SK-N-SH (cell line): ENCODE measurements at regions not wholly inside any gene's neighbourhood (a gene's known extent, or its start where the extent isn't known, plus 50 kb on each side); places are given as distances from the start of the nearest gene placed in this dataset.

Experiments
- CTCF ChIA-PET: fragments of 300-600, 350-600 bp; formaldehyde crosslinking; extraction: SDS; loops from one replicate; lab custom pipeline; 2021; lab: Yijun Ruan, JAX
- POLR2A ChIA-PET: fragments of 350-600 bp; sonication (Branson Sonifier 250); formaldehyde crosslinking; extraction: SDS; loops from one replicate; lab custom pipeline; 2020; ENCODE audit warnings: antibody characterized with exemption, inconsistent platforms; lab: Yijun Ruan, JAX
- DNase-seq: peaks from one replicate; pipeline ENCODE4 v3.0.0; 2012
- H2AFZ ChIP-seq: fragments of 200-600 bp; sonication (generic); 2 replicates; pipeline ENCODE4 v1.8.1; 2016; ENCODE audit warnings: antibody characterized with exemption, mild to moderate bottlenecking, low read depth
- H3F3A ChIP-seq: fragments of 200-600 bp; sonication (generic); replicated peaks from 2 replicates; pipeline ENCODE3; 2016; ENCODE audit warnings: antibody characterized with exemption, mild to moderate bottlenecking; ENCODE audit not compliant: insufficient read depth
- H3K27ac ChIP-seq, 2 experiments: fragments of 200-500 bp in 1 of 2; fragments of 200-600 bp in 1 of 2; sonication (Bioruptor generic) in 1 of 2; sonication (generic), shearing (Covaris generic) in 1 of 2; 2 replicates each; pipeline versions ENCODE4 v1.5.1 to v1.6.1; 2014 to 2016; ENCODE audit warnings: low read depth in 2 of 2, inconsistent platforms in 1 of 2, low read length in 1 of 2, mild to moderate bottlenecking in 1 of 2, mixed read lengths in 1 of 2
- H3K27me3 ChIP-seq: fragments of 200-600 bp; sonication (generic), shearing (Covaris generic); 2 replicates; pipeline ENCODE4 v1.6.1; 2016; ENCODE audit warnings: mixed run types; ENCODE audit not compliant: insufficient read depth
- H3K36me3 ChIP-seq, 2 experiments: fragments of 200-500 bp in 1 of 2; fragments of 200-600 bp in 1 of 2; sonication (Bioruptor generic) in 1 of 2; sonication (generic) in 1 of 2; replicated peaks in 1 of 2; 2 replicates each; pipeline versions ENCODE3 to v1.5.1; 2014 to 2016; ENCODE audit warnings: low read length in 1 of 2, mild to moderate bottlenecking in 1 of 2; ENCODE audit not compliant: insufficient read depth in 2 of 2, control insufficient read depth in 1 of 2
- H3K4me1 ChIP-seq, 2 experiments: fragments of 200-500 bp in 1 of 2; fragments of 200-600 bp in 1 of 2; sonication (Bioruptor generic) in 1 of 2; sonication (generic), shearing (Covaris generic) in 1 of 2; 2 replicates each; pipeline versions ENCODE4 v1.5.1 to v1.6.1; 2014 to 2016; ENCODE audit warnings: low read depth in 1 of 2, low read length in 1 of 2, mixed run types in 1 of 2; ENCODE audit not compliant: insufficient read depth in 2 of 2, control insufficient read depth in 1 of 2
- H3K4me2 ChIP-seq: fragments of 200-600 bp; sonication (generic), shearing (Covaris generic); 2 replicates; pipeline ENCODE4 v1.6.1; 2017; ENCODE audit warnings: mixed run types
- H3K4me3 ChIP-seq, 2 experiments: fragments of 200-500 bp in 1 of 2; fragments of 200-600 bp in 1 of 2; sonication (Bioruptor generic) in 1 of 2; sonication (generic), shearing (Covaris generic) in 1 of 2; 2 replicates each; pipeline versions ENCODE4 v1.5.1 to v1.8.1; 2014 to 2016; ENCODE audit warnings: low read depth in 2 of 2, inconsistent platforms in 1 of 2, low read length in 1 of 2, mild to moderate bottlenecking in 1 of 2, mixed read lengths in 1 of 2, moderate library complexity in 1 of 2
- H3K79me2 ChIP-seq: fragments of 200-600 bp; sonication (generic); 2 replicates; pipeline ENCODE4 v1.8.1; 2017; ENCODE audit warnings: mild to moderate bottlenecking; ENCODE audit not compliant: insufficient read depth
- H3K9ac ChIP-seq: fragments of 200-600 bp; sonication (generic); 2 replicates; pipeline ENCODE4 v1.6.1; 2017; ENCODE audit warnings: mixed run types
- H3K9me2 ChIP-seq: fragments of 200-600 bp; sonication (generic); 2 replicates; pipeline ENCODE4 v1.6.1; 2017; ENCODE audit warnings: mixed run types
- H3K9me3 ChIP-seq: fragments of 200-600 bp; sonication (generic); 2 replicates; pipeline ENCODE4 v1.6.1; 2017; ENCODE audit warnings: mixed run types, mild to moderate bottlenecking, moderate library complexity
- H4K20me1 ChIP-seq: fragments of 200-600 bp; sonication (generic); 2 replicates; pipeline ENCODE4 v1.6.1; 2017; ENCODE audit warnings: mild to moderate bottlenecking, mixed run types; ENCODE audit not compliant: insufficient read depth
- CHD2 ChIP-seq: fragments of 150-350 bp; IDR thresholded peaks from 2 replicates; pipeline ENCODE4 v1.6.1; 2018; ENCODE audit warnings: low read length; ENCODE audit not compliant: partially characterized antibody
- ELF1 ChIP-seq: IDR thresholded peaks from 2 replicates; pipeline ENCODE4 v1.4.0; 2012
- EP300 ChIP-seq, 2 experiments: IDR thresholded peaks; 2 replicates each; pipeline versions ENCODE4 v1.4.0 to v1.6.1; 2012; ENCODE audit warnings: borderline replicate concordance in 1 of 2, low read depth in 1 of 2, low read length in 1 of 2
- EZH2phosphoT487 ChIP-seq: fragments of 200-600 bp; sonication (generic); IDR thresholded peaks from 2 replicates; pipeline ENCODE4 v1.6.1; 2017; ENCODE audit warnings: low read depth, mixed run types, mild to moderate bottlenecking, antibody characterized with exemption, moderate library complexity, borderline replicate concordance
- FOXJ3 ChIP-seq: sonication (generic); formaldehyde crosslinking; IDR thresholded peaks from 2 replicates; pipeline ENCODE4 v1.5.1; 2020; ENCODE audit warnings: mild to moderate bottlenecking, missing genetic modification reagents
- GATA2 ChIP-seq: sonication (generic); formaldehyde crosslinking; IDR thresholded peaks from 2 replicates; pipeline ENCODE4 v1.5.0; 2020; ENCODE audit warnings: mild to moderate bottlenecking, missing genetic modification reagents
- NFIC ChIP-seq: IDR thresholded peaks from 2 replicates; pipeline ENCODE4 v1.4.0; 2012; ENCODE audit warnings: borderline replicate concordance
- RCOR1 ChIP-seq: fragments of 150-350 bp; IDR thresholded peaks from 2 replicates; pipeline ENCODE4 v1.6.1; 2017; ENCODE audit warnings: antibody characterized with exemption, low read length
- RFX5 ChIP-seq: IDR thresholded peaks from 2 replicates; pipeline ENCODE4 v1.6.1; 2012; ENCODE audit warnings: mild to moderate bottlenecking, improper control_type of control experiment, low read length
- RXRA ChIP-seq: IDR thresholded peaks from 2 replicates; pipeline ENCODE4 v1.4.0; 2012; ENCODE audit warnings: low read depth, mild to moderate bottlenecking, borderline replicate concordance
- SMC3 ChIP-seq: IDR thresholded peaks from 2 replicates; pipeline ENCODE4 v1.6.1; 2012; ENCODE audit warnings: low read depth, low read length, improper control_type of control experiment
- TCF12 ChIP-seq: IDR thresholded peaks from 2 replicates; pipeline ENCODE4 v1.4.0; 2012
- ZBTB33 ChIP-seq: IDR thresholded peaks from 2 replicates; pipeline ENCODE4 v1.4.0; 2012; ENCODE audit warnings: low read depth, borderline replicate concordance
- WGBS: methylation state at CpG from one replicate; pipeline ENCODE4 v1.1.6; 2017; ENCODE audit warnings: low lambda C conversion rate; 5-methylcytosine and 5-hydroxymethylcytosine counted together
- TF ChIP-seq, protein P1 (sequence below): IDR thresholded peaks from 2 replicates; pipeline ENCODE4; 2012
- TF ChIP-seq, protein P2 (sequence below): IDR thresholded peaks from 2 replicates; pipeline ENCODE4 v1.4.0; 2012; ENCODE audit warnings: low read depth, borderline replicate concordance

GRCh38 chr2:8528863-8529262 lies 153.0 kb upstream of the ID2 start:
- ChIA-PET POLR2A (interaction anchor here (1.0 to 3.5 kb wide), 6 partner anchors 10 to 153 kb away, joined by 4 to 21 read pairs (median 7); partner anchors contain the start of gene ID2), CTCF (interaction anchor here (1.0 to 1.5 kb wide), 5 partner anchors 8 to 1325 kb away, joined by 3 to 6 read pairs (median 3); no protein-coding TSS in a partner anchor)
- Histone ChIP-seq H3K4me3 (no peak overlapping the region), H3K4me1 (peaks cover 0 to 35% of the 10 kb centered on the region in 2 experiments; a peak in 2 of 4 replicates), H2AFZ (no peak overlapping the region), H3K9ac (no peak overlapping the region), H3K9me2 (no peaks in the 10 kb centered on the region), H3K27me3 (no peaks in the 10 kb centered on the region; the same call in 1 of the 2 replicates), H3K79me2 (no peaks in the 10 kb centered on the region), H3K36me3 (no peaks in the 10 kb centered on the region), H3K27ac (peak overlapping the region in 1 of 2 experiments; percentile 48; a peak in 1 of 4 replicates), H3F3A (no peaks in the 10 kb centered on the region), H3K9me3 (no peaks in the 10 kb centered on the region), H4K20me1 (no peaks in the 10 kb centered on the region), H3K4me2 (no peak overlapping the region)
- 85% methylated on average over 3 of the region's 3 CpGs for WGBS
- 0 out of 2 replicates have a peak, but pooled peaks have one; percentile 41 for TF ChIP-seq FOXJ3 (CRISPR knock-in tag)
- TF ChIP-seq EZH2phosphoT487: no peak
- no peak for TF ChIP-seq ZBTB33
- no peak for TF ChIP-seq SMC3
- TF ChIP-seq, protein P1, sequence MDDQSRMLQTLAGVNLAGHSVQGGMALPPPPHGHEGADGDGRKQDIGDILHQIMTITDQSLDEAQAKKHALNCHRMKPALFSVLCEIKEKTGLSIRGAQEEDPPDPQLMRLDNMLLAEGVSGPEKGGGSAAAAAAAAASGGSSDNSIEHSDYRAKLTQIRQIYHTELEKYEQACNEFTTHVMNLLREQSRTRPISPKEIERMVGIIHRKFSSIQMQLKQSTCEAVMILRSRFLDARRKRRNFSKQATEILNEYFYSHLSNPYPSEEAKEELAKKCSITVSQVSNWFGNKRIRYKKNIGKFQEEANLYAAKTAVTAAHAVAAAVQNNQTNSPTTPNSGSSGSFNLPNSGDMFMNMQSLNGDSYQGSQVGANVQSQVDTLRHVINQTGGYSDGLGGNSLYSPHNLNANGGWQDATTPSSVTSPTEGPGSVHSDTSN: no peak
- TF ChIP-seq ELF1: no peak
- TF ChIP-seq TCF12: no peak
- TF ChIP-seq GATA2: peak; percentile 27; the same call in 1 of the 2 replicates
- TF ChIP-seq EP300 (IDR thresholded peaks at IDR 0.05; ENCODE audit: borderline replicate concordance in 1 of 2, low read depth in 1 of 2, low read length in 1 of 2): peak in 1 of 2 experiments; percentile 82; a peak in 2 of 4 replicates
- TF ChIP-seq CHD2: peak; percentile 15
- no peak for TF ChIP-seq NFIC
- TF ChIP-seq, protein P2, sequence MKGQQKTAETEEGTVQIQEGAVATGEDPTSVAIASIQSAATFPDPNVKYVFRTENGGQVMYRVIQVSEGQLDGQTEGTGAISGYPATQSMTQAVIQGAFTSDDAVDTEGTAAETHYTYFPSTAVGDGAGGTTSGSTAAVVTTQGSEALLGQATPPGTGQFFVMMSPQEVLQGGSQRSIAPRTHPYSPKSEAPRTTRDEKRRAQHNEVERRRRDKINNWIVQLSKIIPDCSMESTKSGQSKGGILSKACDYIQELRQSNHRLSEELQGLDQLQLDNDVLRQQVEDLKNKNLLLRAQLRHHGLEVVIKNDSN: no peak
- no peak for TF ChIP-seq RFX5
- TF ChIP-seq RCOR1: peak; percentile 58; the same call in 1 of the 2 replicates
- TF ChIP-seq RXRA: no peak
- DNase-seq: peak; percentile 75
